ENCODE measurements at regions not wholly inside any gene's neighbourhood (a gene's known extent, or its start where the extent isn't known, plus 50 kb on each side); places are given as distances from the start of the nearest gene placed in this dataset.

GRCh38 chr6:120228297-120228696 lies 878.7 kb upstream of the MAN1A1 start:
- intact Hi-C loops (cut with DNase I): no loop called here
- Histone ChIP-seq H3K9me3 (no peaks in the 10 kb centered on the region), H3K27ac (no peak overlapping the region), H3K9ac (ENCODE audit: low read depth in 2 of 2, low read length in 2 of 2) (no peak overlapping the region), H3K27me3 (no peaks in the 10 kb centered on the region), H3K4me3 (no peak overlapping the region), H3K36me3 (no peaks in the 10 kb centered on the region), H3K4me1 (no peaks in the 10 kb centered on the region)
- DNase-seq: no peak
- TF ChIP-seq, protein P1, sequence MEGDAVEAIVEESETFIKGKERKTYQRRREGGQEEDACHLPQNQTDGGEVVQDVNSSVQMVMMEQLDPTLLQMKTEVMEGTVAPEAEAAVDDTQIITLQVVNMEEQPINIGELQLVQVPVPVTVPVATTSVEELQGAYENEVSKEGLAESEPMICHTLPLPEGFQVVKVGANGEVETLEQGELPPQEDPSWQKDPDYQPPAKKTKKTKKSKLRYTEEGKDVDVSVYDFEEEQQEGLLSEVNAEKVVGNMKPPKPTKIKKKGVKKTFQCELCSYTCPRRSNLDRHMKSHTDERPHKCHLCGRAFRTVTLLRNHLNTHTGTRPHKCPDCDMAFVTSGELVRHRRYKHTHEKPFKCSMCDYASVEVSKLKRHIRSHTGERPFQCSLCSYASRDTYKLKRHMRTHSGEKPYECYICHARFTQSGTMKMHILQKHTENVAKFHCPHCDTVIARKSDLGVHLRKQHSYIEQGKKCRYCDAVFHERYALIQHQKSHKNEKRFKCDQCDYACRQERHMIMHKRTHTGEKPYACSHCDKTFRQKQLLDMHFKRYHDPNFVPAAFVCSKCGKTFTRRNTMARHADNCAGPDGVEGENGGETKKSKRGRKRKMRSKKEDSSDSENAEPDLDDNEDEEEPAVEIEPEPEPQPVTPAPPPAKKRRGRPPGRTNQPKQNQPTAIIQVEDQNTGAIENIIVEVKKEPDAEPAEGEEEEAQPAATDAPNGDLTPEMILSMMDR (IDR thresholded peaks at IDR 0.05): no peak

DNA sequence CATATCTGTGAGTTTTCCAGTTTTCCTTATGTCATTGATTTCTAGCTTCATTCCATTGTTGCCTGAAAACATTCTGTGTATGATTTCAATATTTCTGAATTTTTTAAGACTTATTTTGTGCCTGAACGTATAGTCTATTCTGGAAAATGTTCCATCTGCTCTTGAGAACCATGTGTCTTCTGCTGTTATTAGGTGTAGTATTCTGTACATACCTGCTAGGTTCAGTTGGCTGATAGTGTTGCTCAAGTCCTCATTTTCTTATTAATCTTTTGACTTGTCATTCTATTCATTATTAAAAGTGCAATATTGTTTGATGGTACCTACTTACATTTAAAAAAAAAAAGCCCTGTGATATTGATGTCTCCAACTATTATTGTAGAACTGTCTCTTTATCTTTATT lies 869.8 kb upstream of the MAN1A1 start:
- no peak overlapping the region for H3K27ac ChIP-seq
- TF ChIP-seq, protein P1 (IDR thresholded peaks at IDR 0.05): no peak
- H3K27me3 ChIP-seq: no peaks in the 10 kb centered on the region

GRCh38 chr6:120214088-120214499 lies 864.5 kb upstream of the MAN1A1 start:
- intact Hi-C loops (cut with DNase I): no loop called here
- Histone ChIP-seq H3K9ac (ENCODE audit: low read depth in 2 of 2, low read length in 2 of 2) (no peak overlapping the region), H3K36me3 (no peaks in the 10 kb centered on the region), H3K27ac (no peak overlapping the region), H3K27me3 (no peaks in the 10 kb centered on the region), H3K4me3 (no peak overlapping the region), H3K9me3 (no peaks in the 10 kb centered on the region), H3K4me1 (no peaks in the 10 kb centered on the region)
- DNase-seq: no peak
- TF ChIP-seq, protein P1 (IDR thresholded peaks at IDR 0.05): no peak

More for the DNA sequence above, 869.8 kb upstream of the MAN1A1 start:
- H3K9ac ChIP-seq (ENCODE audit: low read depth in 2 of 2, low read length in 2 of 2): no peak overlapping the region
- H3K4me1 ChIP-seq: no peaks in the 10 kb centered on the region
- H3K9me3 ChIP-seq: no peaks in the 10 kb centered on the region
- intact Hi-C loops (cut with DNase I): no loop called here
- no peak for DNase-seq
- H3K4me3 ChIP-seq: no peak overlapping the region
- no peaks in the 10 kb centered on the region for H3K36me3 ChIP-seq

DNA sequence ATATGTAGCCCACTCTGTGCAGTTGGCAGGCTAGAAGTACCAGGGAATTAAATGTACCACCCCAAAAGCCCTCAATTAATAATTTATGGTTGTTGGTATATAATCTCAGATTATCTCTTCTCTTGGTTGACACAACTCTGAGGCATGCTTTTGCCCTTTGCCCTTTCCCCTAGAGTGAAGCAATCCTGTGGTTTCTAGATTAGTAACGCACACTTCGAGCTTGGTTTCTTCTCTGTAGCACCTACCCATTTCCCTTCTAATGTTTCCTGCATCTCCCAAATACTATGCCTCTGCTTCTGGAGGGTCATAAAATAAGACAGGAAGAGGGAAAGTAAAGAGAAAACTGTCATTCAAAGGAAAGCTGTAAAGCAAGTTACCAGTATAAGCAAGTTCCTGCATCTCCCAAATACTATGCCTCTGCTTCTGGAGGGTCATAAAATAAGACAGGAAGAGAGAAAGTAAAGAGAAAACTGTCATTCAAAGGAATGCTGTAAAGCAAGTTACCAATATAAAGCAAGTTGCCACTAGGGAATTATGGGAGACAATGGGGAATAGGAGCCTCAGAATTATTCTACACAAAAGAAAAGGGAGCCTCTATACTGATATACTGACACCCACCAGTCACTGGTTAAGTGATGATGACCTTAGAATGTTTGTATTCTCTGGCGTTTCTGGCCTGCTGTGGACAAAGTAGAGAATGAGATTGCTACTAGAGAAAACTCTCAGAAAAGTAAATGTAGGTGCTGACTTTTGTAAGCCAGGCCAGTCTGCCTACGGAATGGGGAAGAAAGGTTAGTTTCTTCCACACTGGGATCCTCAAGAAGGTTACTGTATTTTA lies 862.6 kb upstream of the MAN1A1 start:
- Histone ChIP-seq H3K4me3 (no peak overlapping the region), H3K27me3 (no peaks in the 10 kb centered on the region), H3K9me3 (no peaks in the 10 kb centered on the region), H3K4me1 (no peaks in the 10 kb centered on the region), H3K9ac (ENCODE audit: low read depth in 2 of 2, low read length in 2 of 2) (no peak overlapping the region), H3K36me3 (no peaks in the 10 kb centered on the region), H3K27ac (no peak overlapping the region)
- TF ChIP-seq, protein P1 (IDR thresholded peaks at IDR 0.05): no peak
- DNase-seq: no peak
- intact Hi-C loops (cut with DNase I): no loop called here

GRCh38 chr6:120202878-120203277 lies 853.3 kb upstream of the MAN1A1 start:
- no peaks in the 10 kb centered on the region for H3K27me3 ChIP-seq
- DNase-seq: no peak
- no peaks in the 10 kb centered on the region for H3K4me1 ChIP-seq
- H3K36me3 ChIP-seq: no peaks in the 10 kb centered on the region
- H3K9me3 ChIP-seq: no peaks in the 10 kb centered on the region
- no peak overlapping the region for H3K9ac ChIP-seq (ENCODE audit: low read depth in 2 of 2, low read length in 2 of 2)
- no peak overlapping the region for H3K27ac ChIP-seq
- intact Hi-C loops (cut with DNase I): no loop called here
- no peak overlapping the region for H3K4me3 ChIP-seq
- TF ChIP-seq, protein P1 (IDR thresholded peaks at IDR 0.05): no peak

Measured in colonic mucosa (tissue), 4 donors.